ENCODE measurements at regions not wholly inside any gene's neighbourhood (a gene's known extent, or its start where the extent isn't known, plus 50 kb on each side); places are given as distances from the start of the nearest gene placed in this dataset.

DNA sequence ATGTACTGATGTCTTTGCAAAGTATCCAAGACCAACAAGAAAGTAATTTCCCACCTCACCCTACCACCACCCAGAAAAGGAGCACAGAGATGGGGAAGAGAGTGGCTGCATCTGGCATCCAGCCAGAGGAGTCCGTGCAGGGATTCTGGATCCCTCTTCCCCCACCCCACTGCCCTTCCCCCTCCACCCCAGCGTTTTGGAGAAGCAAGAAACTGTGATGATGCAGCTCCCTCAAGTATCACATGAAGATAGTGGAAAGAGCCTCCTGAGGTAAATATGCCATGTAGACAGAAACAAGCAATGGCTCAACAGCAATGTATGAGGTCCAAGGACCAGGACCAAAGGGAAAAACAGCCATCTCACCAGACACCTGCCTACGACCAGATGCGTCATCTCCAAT lies 153.8 kb downstream of the DEPDC1B start:
- no peak overlapping the region for H3K4ac ChIP-seq (ENCODE audit: low read depth, low read length)
- no peak overlapping the region for H2BK120ac ChIP-seq (ENCODE audit: low read depth, low read length, poor library complexity, severe bottlenecking)
- no peak overlapping the region for H2AK5ac ChIP-seq (ENCODE audit: insufficient read length, low read length)
- H3K18ac ChIP-seq (ENCODE audit: insufficient read length, low read depth, low read length) = no peak overlapping the region
- H3K9ac ChIP-seq (ENCODE audit: extremely low read depth, insufficient read length, low read length) = no peak overlapping the region
- H2BK20ac ChIP-seq (ENCODE audit: low read depth, low read length, poor library complexity, severe bottlenecking) = no peak overlapping the region
- H3K79me2 ChIP-seq (ENCODE audit: insufficient read depth, low read length) = no peaks in the 10 kb centered on the region
- no peak overlapping the region for H3K4me2 ChIP-seq (ENCODE audit: insufficient read depth, insufficient read length, low read length)
- no peaks in the 10 kb centered on the region for H3K4me1 ChIP-seq (ENCODE audit: insufficient read depth, low read length)
- no peaks in the 10 kb centered on the region for H3K27me3 ChIP-seq (ENCODE audit: insufficient read depth, low read length)
- H4K5ac ChIP-seq (ENCODE audit: insufficient read length, low read depth, low read length) = no peak overlapping the region
- no peak overlapping the region for H4K8ac ChIP-seq (replicated peaks; ENCODE audit: insufficient read length, low read depth, low read length)
- no peak overlapping the region for H3T11ph ChIP-seq (ENCODE audit: low read length)
- no peaks in the 10 kb centered on the region for H4K20me1 ChIP-seq (ENCODE audit: control insufficient read depth, insufficient read depth, insufficient read length)
- no peak overlapping the region for H4K91ac ChIP-seq (ENCODE audit: insufficient read length, low read depth, low read length)
- Mint-ChIP-seq H3K4me3 (no peak overlapping the region), H3K27ac (no peak overlapping the region; a peak in 1 of 7 replicates), H3K27me3 (ENCODE audit: low read depth) (no peaks in the 10 kb centered on the region), H3K36me3 (ENCODE audit: insufficient read depth in 1 of 3, low read depth in 3 of 3) (no peaks in the 10 kb centered on the region), H3K4me1 (peaks cover 10 to 11% of the 10 kb centered on the region in 2 experiments), H3K9me3 (no peaks in the 10 kb centered on the region)
- no peak overlapping the region for H2AFZ ChIP-seq (ENCODE audit: low read length)
- H3K79me1 ChIP-seq (ENCODE audit: insufficient read depth, low read depth, low read length, poor library complexity, severe bottlenecking) = no peaks in the 10 kb centered on the region
- no peak overlapping the region for H3K23ac ChIP-seq (ENCODE audit: insufficient read length, low read depth, low read length)
- TF ChIP-seq, protein P1, sequence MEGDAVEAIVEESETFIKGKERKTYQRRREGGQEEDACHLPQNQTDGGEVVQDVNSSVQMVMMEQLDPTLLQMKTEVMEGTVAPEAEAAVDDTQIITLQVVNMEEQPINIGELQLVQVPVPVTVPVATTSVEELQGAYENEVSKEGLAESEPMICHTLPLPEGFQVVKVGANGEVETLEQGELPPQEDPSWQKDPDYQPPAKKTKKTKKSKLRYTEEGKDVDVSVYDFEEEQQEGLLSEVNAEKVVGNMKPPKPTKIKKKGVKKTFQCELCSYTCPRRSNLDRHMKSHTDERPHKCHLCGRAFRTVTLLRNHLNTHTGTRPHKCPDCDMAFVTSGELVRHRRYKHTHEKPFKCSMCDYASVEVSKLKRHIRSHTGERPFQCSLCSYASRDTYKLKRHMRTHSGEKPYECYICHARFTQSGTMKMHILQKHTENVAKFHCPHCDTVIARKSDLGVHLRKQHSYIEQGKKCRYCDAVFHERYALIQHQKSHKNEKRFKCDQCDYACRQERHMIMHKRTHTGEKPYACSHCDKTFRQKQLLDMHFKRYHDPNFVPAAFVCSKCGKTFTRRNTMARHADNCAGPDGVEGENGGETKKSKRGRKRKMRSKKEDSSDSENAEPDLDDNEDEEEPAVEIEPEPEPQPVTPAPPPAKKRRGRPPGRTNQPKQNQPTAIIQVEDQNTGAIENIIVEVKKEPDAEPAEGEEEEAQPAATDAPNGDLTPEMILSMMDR (conservative IDR thresholded peaks at IDR 0.05) = no peak
- H2BK12ac ChIP-seq (ENCODE audit: insufficient read length, low read depth, low read length) = no peak overlapping the region
- no peak overlapping the region for H3K14ac ChIP-seq (ENCODE audit: insufficient read depth, low read length)
- H3K27ac ChIP-seq (ENCODE audit: insufficient read length, low read depth, low read length) = no peak overlapping the region
- no peak overlapping the region for H3K56ac ChIP-seq (ENCODE audit: insufficient read length, low read depth, low read length)
- no peaks in the 10 kb centered on the region for H3K23me2 ChIP-seq (ENCODE audit: insufficient read length, low read depth, low read length, poor library complexity, severe bottlenecking)
- H2BK15ac ChIP-seq (ENCODE audit: low read depth, low read length) = no peak overlapping the region
- H2BK5ac ChIP-seq (ENCODE audit: insufficient read length, low read length) = no peak overlapping the region
- DNase-seq = no peak
- WGBS (ENCODE audit: extremely low coverage, insufficient read length, low lambda C conversion rate) = no CpG with 5 or more reads among the region's 4 CpGs
- no peaks in the 10 kb centered on the region for H3K9me3 ChIP-seq (ENCODE audit: control insufficient read depth, low read depth, low read length)

Data from H9 (cell line).